ENCODE measurements at regions not wholly inside any gene's neighbourhood (a gene's known extent, or its start where the extent isn't known, plus 50 kb on each side); places are given as distances from the start of the nearest gene placed in this dataset.

DNA sequence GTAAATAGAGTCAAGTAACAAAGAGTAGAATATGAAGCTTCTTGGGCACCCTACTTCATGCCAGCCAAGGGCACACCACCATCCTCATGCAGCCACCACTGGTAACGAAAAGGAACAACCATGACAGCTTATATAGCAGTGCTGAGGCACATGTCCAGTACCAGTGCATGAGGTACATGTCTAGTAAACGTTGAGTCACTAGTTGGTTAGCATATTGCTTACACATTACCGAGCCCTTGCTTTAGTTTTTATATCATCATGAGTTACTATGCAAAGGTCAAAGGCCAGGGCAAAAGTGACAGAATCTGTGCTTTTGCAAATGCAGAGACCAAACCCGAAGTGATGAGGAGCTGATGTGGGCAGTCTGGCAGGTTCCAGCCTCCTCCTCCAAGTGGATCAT, 147.1 kb upstream of the MAP1B start:
- TF ChIP-seq, protein P1, sequence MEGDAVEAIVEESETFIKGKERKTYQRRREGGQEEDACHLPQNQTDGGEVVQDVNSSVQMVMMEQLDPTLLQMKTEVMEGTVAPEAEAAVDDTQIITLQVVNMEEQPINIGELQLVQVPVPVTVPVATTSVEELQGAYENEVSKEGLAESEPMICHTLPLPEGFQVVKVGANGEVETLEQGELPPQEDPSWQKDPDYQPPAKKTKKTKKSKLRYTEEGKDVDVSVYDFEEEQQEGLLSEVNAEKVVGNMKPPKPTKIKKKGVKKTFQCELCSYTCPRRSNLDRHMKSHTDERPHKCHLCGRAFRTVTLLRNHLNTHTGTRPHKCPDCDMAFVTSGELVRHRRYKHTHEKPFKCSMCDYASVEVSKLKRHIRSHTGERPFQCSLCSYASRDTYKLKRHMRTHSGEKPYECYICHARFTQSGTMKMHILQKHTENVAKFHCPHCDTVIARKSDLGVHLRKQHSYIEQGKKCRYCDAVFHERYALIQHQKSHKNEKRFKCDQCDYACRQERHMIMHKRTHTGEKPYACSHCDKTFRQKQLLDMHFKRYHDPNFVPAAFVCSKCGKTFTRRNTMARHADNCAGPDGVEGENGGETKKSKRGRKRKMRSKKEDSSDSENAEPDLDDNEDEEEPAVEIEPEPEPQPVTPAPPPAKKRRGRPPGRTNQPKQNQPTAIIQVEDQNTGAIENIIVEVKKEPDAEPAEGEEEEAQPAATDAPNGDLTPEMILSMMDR (conservative IDR thresholded peaks at IDR 0.05 in 1 of 2, IDR thresholded peaks at IDR 0.05 in 1 of 2; ENCODE audit: low read depth in 1 of 2, low read length in 2 of 2) = no peak
- TF ChIP-seq EZH2 (IDR thresholded peaks at IDR 0.05; ENCODE audit: low read length, missing control alignments) = no peak
